H1 (cell line): ENCODE measurements at regions not wholly inside any gene's neighbourhood (a gene's known extent, or its start where the extent isn't known, plus 50 kb on each side); places are given as distances from the start of the nearest gene placed in this dataset.

Source experiments
- CTCF ChIA-PET: fragments of 300-600 bp; sonication (Branson Sonifier 250); formaldehyde crosslinking; loops from one replicate; lab custom pipeline; 2021; ENCODE audit not compliant: partially characterized antibody; lab: Charles Lee
- POLR2A ChIA-PET: fragments of 300-600 bp; sonication (Branson Sonifier 250); formaldehyde crosslinking; loops from one replicate; lab custom pipeline; 2021; ENCODE audit warnings: inconsistent platforms; ENCODE audit not compliant: partially characterized antibody; lab: Charles Lee
- DNase-seq, 2 experiments: peaks; one replicate each; pipeline versions ENCODE4 v3.0.0 to v3.0.0-alpha.2; 2010 to 2022; ENCODE audit warnings: low spot score in 2 of 2, low read depth in 1 of 2, mixed read lengths in 1 of 2
- FAIRE-seq: peaks from 2 replicates; lab custom pipeline; 2011; peaks lifted over from hg19 to GRCh38; lab: Jason Lieb, UNC
- H2AFZ ChIP-seq: 2 replicates; pipeline ENCODE4 v1.8.1; 2012; ENCODE audit warnings: low read length, inconsistent platforms
- H2AK5ac ChIP-seq: 2 replicates; pipeline ENCODE4 v1.6.1; 2013; ENCODE audit warnings: low read depth, low read length
- H2BK120ac ChIP-seq: replicated peaks from 2 replicates; pipeline ENCODE3; 2013; ENCODE audit warnings: low read depth, low read length, inconsistent platforms
- H2BK12ac ChIP-seq: 2 replicates; pipeline ENCODE4 v1.6.1; 2013; ENCODE audit warnings: low read depth, low read length
- H2BK15ac ChIP-seq: 2 replicates; pipeline ENCODE4 v1.6.1; 2013; ENCODE audit warnings: low read length
- H2BK20ac ChIP-seq: 2 replicates; pipeline ENCODE4 v1.6.1; 2013; ENCODE audit warnings: low read length
- H2BK5ac ChIP-seq: 2 replicates; pipeline ENCODE4 v1.6.1; 2013; ENCODE audit warnings: low read depth, low read length
- H3K14ac ChIP-seq: 2 replicates; pipeline ENCODE4 v1.6.1; 2013; ENCODE audit warnings: inconsistent platforms; ENCODE audit not compliant: insufficient read length
- H3K18ac ChIP-seq: 2 replicates; pipeline ENCODE4 v1.6.1; 2013; ENCODE audit warnings: low read length; ENCODE audit errors: extremely low read depth
- H3K23ac ChIP-seq: 2 replicates; pipeline ENCODE4 v1.6.1; 2013; ENCODE audit warnings: inconsistent platforms; ENCODE audit not compliant: insufficient read length
- H3K23me2 ChIP-seq: 2 replicates; pipeline ENCODE4 v1.6.1; 2013; ENCODE audit warnings: low read depth, low read length
- H3K27ac ChIP-seq: 2 replicates; pipeline ENCODE4 v1.6.1; 2011; ENCODE audit warnings: low read depth, low read length, inconsistent platforms
- H3K27me3 ChIP-seq, 4 experiments: replicated peaks in 1 of 4; 1 replicate in 1 of 4; 2 replicates in 3 of 4; pipeline versions ENCODE4 v1.6.1 to v1.8.1; 2011 to 2013; ENCODE audit warnings: low read length in 3 of 4, mild to moderate bottlenecking in 3 of 4, inconsistent platforms in 2 of 4, mixed read lengths in 2 of 4, moderate library complexity in 1 of 4; ENCODE audit not compliant: control insufficient read depth in 3 of 4, insufficient read depth in 3 of 4; ENCODE audit errors: extremely low read depth in 1 of 4
- H3K36me3 ChIP-seq, 4 experiments: 2 replicates each; pipeline versions ENCODE4 v1.6.1 to v1.8.1; 2011 to 2013; ENCODE audit warnings: mild to moderate bottlenecking in 4 of 4, low read length in 3 of 4, moderate library complexity in 2 of 4, control low read depth in 1 of 4, inconsistent platforms in 1 of 4; ENCODE audit not compliant: insufficient read depth in 4 of 4, control insufficient read depth in 2 of 4
- H3K4ac ChIP-seq: replicated peaks from 2 replicates; pipeline ENCODE3; 2013; ENCODE audit warnings: low read length, low read depth, mixed read lengths, inconsistent platforms; ENCODE audit not compliant: insufficient read length
- H3K4me1 ChIP-seq, 4 experiments: replicated peaks in 1 of 4; 1 replicate in 1 of 4; 2 replicates in 3 of 4; pipeline versions ENCODE4 v1.6.1 to v1.8.1; 2011 to 2013; ENCODE audit warnings: low read length in 3 of 4, inconsistent platforms in 2 of 4, mixed read lengths in 1 of 4; ENCODE audit not compliant: insufficient read depth in 4 of 4, control insufficient read depth in 3 of 4
- H3K4me2 ChIP-seq, 2 experiments: 2 replicates each; pipeline versions ENCODE4 v1.6.1 to v1.8.1; 2011 to 2013; ENCODE audit warnings: low read depth in 2 of 2, low read length in 2 of 2, control low read depth in 1 of 2, inconsistent platforms in 1 of 2, mild to moderate bottlenecking in 1 of 2; ENCODE audit not compliant: insufficient read depth in 1 of 2
- H3K4me3 ChIP-seq, 4 experiments: fragments of 200-600, 300-600 bp in 1 of 4; sonication (generic), shearing (Covaris generic), sonication (Bioruptor Twin) in 1 of 4; 2 replicates each; pipeline versions ENCODE4 v1.5.1 to v1.8.1; 2011 to 2016; ENCODE audit warnings: low read length in 4 of 4, low read depth in 3 of 4, control low read depth in 2 of 4, inconsistent platforms in 2 of 4, mild to moderate bottlenecking in 2 of 4, mixed read lengths in 1 of 4, moderate library complexity in 1 of 4; ENCODE audit not compliant: insufficient read depth in 2 of 4; ENCODE audit errors: extremely low read depth in 1 of 4
- H3K56ac ChIP-seq: replicated peaks from 2 replicates; pipeline ENCODE3; 2013; ENCODE audit warnings: low read depth, mild to moderate bottlenecking, mixed read lengths, low read length, inconsistent platforms; ENCODE audit not compliant: insufficient read length
- H3K79me1 ChIP-seq: 2 replicates; pipeline ENCODE4 v1.6.1; 2013; ENCODE audit warnings: low read depth, low read length, control low read depth
- H3K79me2 ChIP-seq, 2 experiments: 2 replicates each; pipeline versions ENCODE4 v1.6.1 to v1.8.1; 2012 to 2013; ENCODE audit warnings: low read length in 2 of 2, mild to moderate bottlenecking in 2 of 2, inconsistent platforms in 1 of 2; ENCODE audit not compliant: insufficient read depth in 2 of 2, control insufficient read depth in 1 of 2
- H3K9ac ChIP-seq, 4 experiments: replicated peaks in 1 of 4; 1 replicate in 1 of 4; 2 replicates in 3 of 4; pipeline versions ENCODE4 v1.6.1 to v1.8.1; 2011 to 2013; ENCODE audit warnings: low read depth in 3 of 4, low read length in 3 of 4, control low read depth in 2 of 4, mild to moderate bottlenecking in 2 of 4, moderate library complexity in 2 of 4, inconsistent platforms in 1 of 4; ENCODE audit errors: extremely low read depth in 1 of 4
- H3K9me3 ChIP-seq, 2 experiments: 2 replicates each; pipeline versions ENCODE4 v1.6.1 to v1.8.1; 2012 to 2013; ENCODE audit warnings: mild to moderate bottlenecking in 2 of 2, moderate library complexity in 2 of 2, control low read depth in 1 of 2, inconsistent platforms in 1 of 2, low read depth in 1 of 2, low read length in 1 of 2, mixed read lengths in 1 of 2; ENCODE audit not compliant: insufficient read depth in 2 of 2
- H4K20me1 ChIP-seq, 2 experiments: replicated peaks in 1 of 2; 2 replicates each; pipeline versions ENCODE3 to v1.8.1; 2011 to 2013; ENCODE audit warnings: inconsistent platforms in 2 of 2, low read length in 2 of 2, mild to moderate bottlenecking in 1 of 2; ENCODE audit not compliant: insufficient read depth in 2 of 2, control insufficient read depth in 1 of 2
- H4K5ac ChIP-seq: 2 replicates; pipeline ENCODE4 v1.6.1; 2013; ENCODE audit warnings: low read length, low read depth, mixed read lengths, inconsistent platforms; ENCODE audit not compliant: insufficient read length
- H4K8ac ChIP-seq: 2 replicates; pipeline ENCODE4 v1.8.0; 2013; ENCODE audit warnings: mild to moderate bottlenecking, moderate library complexity, low read length, inconsistent platforms; ENCODE audit not compliant: insufficient read depth; ENCODE audit errors: extremely low read depth
- H4K91ac ChIP-seq: replicated peaks from 2 replicates; pipeline ENCODE3; 2013; ENCODE audit warnings: low read length, mixed read lengths, inconsistent platforms; ENCODE audit not compliant: insufficient read length
- ASH2L ChIP-seq: fragments of 200-600, 300-600 bp; sonication (generic); IDR thresholded peaks from one replicate; pipeline ENCODE4 v1.7.1; 2017; ENCODE audit warnings: low read length
- CEBPB ChIP-seq: IDR thresholded peaks from 2 replicates; pipeline ENCODE4 v1.6.1; 2012; ENCODE audit warnings: low read depth, low read length
- CHD2 ChIP-seq: IDR thresholded peaks from 2 replicates; pipeline ENCODE4 v1.6.1; 2012; ENCODE audit warnings: low read length, improper control_type of control experiment
- EGR1 ChIP-seq: IDR thresholded peaks from 2 replicates; pipeline ENCODE4 v1.6.1; 2011; ENCODE audit warnings: low read depth, low read length, borderline replicate concordance
- EZH2 ChIP-seq: fragments of 200-600 bp; sonication (generic); IDR thresholded peaks from 2 replicates; pipeline ENCODE4 v1.7.1; 2012; ENCODE audit warnings: low read depth, mild to moderate bottlenecking, moderate library complexity, low read length, inconsistent platforms; ENCODE audit not compliant: severe bottlenecking
- FOSL1 ChIP-seq: IDR thresholded peaks from 2 replicates; pipeline ENCODE4 v1.6.1; 2011; ENCODE audit warnings: mild to moderate bottlenecking, low read depth, low read length, moderate library complexity; ENCODE audit not compliant: insufficient read depth
- KDM5A ChIP-seq: fragments of 200-600 bp; IDR thresholded peaks from 2 replicates; pipeline ENCODE4 v1.7.1; 2012; ENCODE audit warnings: mild to moderate bottlenecking, low read length, inconsistent platforms, mixed read lengths
- POLR2A ChIP-seq, 2 experiments: IDR thresholded peaks; 1 replicate in 1 of 2; 2 replicates in 1 of 2; pipeline ENCODE4 v1.6.1; 2011; ENCODE audit warnings: low read depth in 2 of 2, low read length in 2 of 2, mild to moderate bottlenecking in 2 of 2; ENCODE audit errors: control extremely low read depth in 1 of 2
- POLR2AphosphoS5 ChIP-seq: IDR thresholded peaks from 2 replicates; pipeline ENCODE4 v1.6.1; 2011; ENCODE audit warnings: low read depth, low read length
- RAD21 ChIP-seq, 2 experiments: IDR thresholded peaks in 1 of 2; conservative IDR thresholded peaks in 1 of 2; 2 replicates each; pipeline ENCODE4 v1.6.1; 2011; ENCODE audit warnings: low read depth in 2 of 2, low read length in 2 of 2, improper control_type of control experiment in 1 of 2, inconsistent platforms in 1 of 2, mild to moderate bottlenecking in 1 of 2, moderate library complexity in 1 of 2
- RFX5 ChIP-seq: IDR thresholded peaks from 2 replicates; pipeline ENCODE4 v1.6.1; 2011; ENCODE audit warnings: low read depth, low read length, improper control_type of control experiment, borderline replicate concordance
- RXRA ChIP-seq: IDR thresholded peaks from 2 replicates; pipeline ENCODE4 v1.6.1; 2011; ENCODE audit warnings: low read depth, mild to moderate bottlenecking, low read length, moderate library complexity; ENCODE audit not compliant: insufficient read depth
- SAP30 ChIP-seq: fragments of 300-600 bp; sonication (generic); IDR thresholded peaks from 2 replicates; pipeline ENCODE4 v1.7.1; 2012; ENCODE audit warnings: low read length, moderate library complexity, mild to moderate bottlenecking, inconsistent platforms; ENCODE audit not compliant: insufficient read depth, insufficient replicate concordance
- SIRT6 ChIP-seq: IDR thresholded peaks from one replicate; pipeline ENCODE4 v1.7.1; 2012; ENCODE audit warnings: low read length, inconsistent platforms
- TBP ChIP-seq: IDR thresholded peaks from 2 replicates; pipeline ENCODE4 v1.6.1; 2011; ENCODE audit warnings: low read depth, low read length, improper control_type of control experiment
- WGBS, 2 experiments: shearing (Covaris generic) in 1 of 2; methylation state at CpG; one replicate each; pipeline versions ENCODE4 v1.1.6 to v1.1.7; 2013 to 2015; ENCODE audit warnings: low lambda C conversion rate in 2 of 2, mixed read lengths in 2 of 2, inconsistent platforms in 1 of 2, low coverage in 1 of 2, missing lambda C conversion rate in 1 of 2; ENCODE audit not compliant: insufficient replicate concordance in 2 of 2, insufficient coverage in 1 of 2, insufficient read length in 1 of 2; ENCODE audit errors: extremely low coverage in 1 of 2, missing lambda C conversion rate in 1 of 2; 5-methylcytosine and 5-hydroxymethylcytosine counted together
- TF ChIP-seq, protein P1 (sequence below): IDR thresholded peaks from 2 replicates; pipeline ENCODE4 v1.6.1; 2011; ENCODE audit warnings: low read depth, mild to moderate bottlenecking, low read length; ENCODE audit not compliant: insufficient read depth

DNA sequence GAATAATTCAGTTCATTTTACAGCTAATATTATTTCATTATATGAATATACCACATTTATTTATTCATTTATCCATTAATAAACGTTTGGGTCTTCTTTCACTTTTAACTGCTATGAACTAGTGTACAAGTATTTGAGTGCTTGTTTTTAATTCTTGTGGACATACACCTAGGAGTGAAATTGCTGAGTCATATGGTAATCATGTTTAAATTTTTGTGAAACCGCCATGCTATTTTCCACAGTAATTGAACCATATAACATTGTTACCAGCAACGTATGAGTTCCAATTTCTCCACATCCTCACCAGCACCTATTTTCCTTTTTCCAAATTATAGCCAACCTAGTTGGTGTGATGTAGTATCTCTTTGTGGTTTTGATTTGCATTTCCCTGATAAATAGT, 388.2 kb downstream of the MAGEE1 start:
- H3K23me2 ChIP-seq = no peaks in the 10 kb centered on the region
- 83% methylated on average over 3 of the region's 3 CpGs; no CpG with 5 or more reads in 1 of the 2 experiments for WGBS, 2 experiments
- H3K14ac ChIP-seq = no peak overlapping the region
- POLR2A ChIA-PET = no interaction called here
- H4K91ac ChIP-seq = no peak overlapping the region
- H3K27ac ChIP-seq = no peak overlapping the region
- no peak overlapping the region for H3K23ac ChIP-seq
- H2BK5ac ChIP-seq = no peak overlapping the region
- DNase-seq = no peak
- FAIRE-seq = no peak
- H2BK12ac ChIP-seq = no peak overlapping the region
- H3K27me3 ChIP-seq = no peaks in the 10 kb centered on the region
- H2AFZ ChIP-seq = no peak overlapping the region
- no peak overlapping the region for H3K9ac ChIP-seq
- H3K4me2 ChIP-seq = no peak overlapping the region
- H4K8ac ChIP-seq = no peak overlapping the region
- no peaks in the 10 kb centered on the region for H3K4me1 ChIP-seq
- no peaks in the 10 kb centered on the region for H4K20me1 ChIP-seq
- no peak overlapping the region for H3K18ac ChIP-seq
- H2AK5ac ChIP-seq = no peak overlapping the region
- H3K56ac ChIP-seq = no peak overlapping the region
- H3K9me3 ChIP-seq = no peaks in the 10 kb centered on the region
- H2BK15ac ChIP-seq = no peak overlapping the region
- H3K79me1 ChIP-seq = no peaks in the 10 kb centered on the region
- H3K4me3 ChIP-seq = no peak overlapping the region
- H4K5ac ChIP-seq = no peak overlapping the region
- H3K4ac ChIP-seq = no peak overlapping the region
- H2BK120ac ChIP-seq = no peak overlapping the region
- no peak overlapping the region for H2BK20ac ChIP-seq
- CTCF ChIA-PET = no interaction called here
- no peaks in the 10 kb centered on the region for H3K79me2 ChIP-seq
- no peaks in the 10 kb centered on the region for H3K36me3 ChIP-seq
- TF ChIP-seq RFX5 (no peak), POLR2AphosphoS5 (no peak), ASH2L (no peak), EGR1 (no peak), RXRA (no peak), EZH2 (no peak), TBP (no peak), SAP30 (no peak), CEBPB (no peak), KDM5A (no peak), RAD21 (IDR thresholded peaks at IDR 0.05 in 1 of 2, conservative IDR thresholded peaks at IDR 0.05 in 1 of 2; ENCODE audit: low read depth in 2 of 2, low read length in 2 of 2) (no peak), FOSL1 (no peak), SIRT6 (no peak), POLR2A (IDR thresholded peaks at IDR 0.05; ENCODE audit: control extremely low read depth in 1 of 2, low read depth in 2 of 2, low read length in 2 of 2) (no peak), CHD2 (no peak)
- TF ChIP-seq, protein P1, sequence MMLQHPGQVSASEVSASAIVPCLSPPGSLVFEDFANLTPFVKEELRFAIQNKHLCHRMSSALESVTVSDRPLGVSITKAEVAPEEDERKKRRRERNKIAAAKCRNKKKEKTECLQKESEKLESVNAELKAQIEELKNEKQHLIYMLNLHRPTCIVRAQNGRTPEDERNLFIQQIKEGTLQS = no peak
